GM19239 (cell line): ENCODE measurements at regions not wholly inside any gene's neighbourhood (a gene's known extent, or its start where the extent isn't known, plus 50 kb on each side); places are given as distances from the start of the nearest gene placed in this dataset.
"Not testable (repeated sequence)": the region's sequence is repeated elsewhere in the genome, so short reads cannot be mapped to it uniquely, and the experiment has no call there.

Source experiments
- DNase-seq: peaks from one replicate; pipeline ENCODE4 v3.0.0; 2011; ENCODE audit warnings: low spot score; ENCODE audit not compliant: insufficient read length
- FAIRE-seq: peaks from 2 replicates; lab custom pipeline; 2011; peaks lifted over from hg19 to GRCh38; lab: Jason Lieb, UNC

DNA sequence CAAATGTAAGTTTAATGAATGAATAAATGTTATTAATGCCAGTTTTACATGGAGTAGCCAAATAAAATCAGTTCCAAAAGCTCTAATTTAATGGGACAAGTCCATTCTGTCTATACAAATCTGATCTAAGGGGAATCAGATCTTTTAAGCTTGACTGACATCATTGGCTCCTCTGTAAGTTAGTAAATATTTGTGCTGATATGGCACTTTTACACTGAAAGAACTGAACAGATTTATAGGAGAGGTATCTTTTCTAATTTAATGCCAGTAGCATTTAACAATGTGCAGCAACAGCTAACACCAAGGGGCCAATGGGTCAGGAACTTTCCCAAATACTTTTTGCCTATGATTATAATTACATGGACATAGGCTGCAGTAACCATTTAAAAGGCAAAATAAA is 832.3 kb downstream of the PCDH17 start:
- no peak for DNase-seq
- FAIRE-seq, result no peak

DNA sequence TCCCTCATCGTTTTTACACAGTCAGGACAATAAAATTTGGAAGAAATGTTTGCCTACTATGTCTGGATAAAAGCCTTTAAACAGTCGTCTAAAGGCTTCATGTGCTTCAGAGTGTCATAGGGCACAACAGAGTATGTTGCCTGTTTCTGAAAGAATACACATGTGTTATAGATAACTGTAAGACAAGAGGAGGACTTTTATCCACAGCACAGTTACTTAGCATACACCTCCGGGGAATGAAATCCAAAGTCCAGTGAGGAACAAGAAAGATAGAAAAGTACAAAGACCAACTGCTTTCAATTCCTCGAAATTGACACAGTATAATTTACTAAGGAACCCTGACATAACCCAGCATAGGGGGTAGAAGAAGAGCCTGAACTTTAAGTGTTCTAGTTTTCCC is 835.6 kb downstream of the PCDH17 start:
- FAIRE-seq, result no peak
- no peak for DNase-seq

DNA sequence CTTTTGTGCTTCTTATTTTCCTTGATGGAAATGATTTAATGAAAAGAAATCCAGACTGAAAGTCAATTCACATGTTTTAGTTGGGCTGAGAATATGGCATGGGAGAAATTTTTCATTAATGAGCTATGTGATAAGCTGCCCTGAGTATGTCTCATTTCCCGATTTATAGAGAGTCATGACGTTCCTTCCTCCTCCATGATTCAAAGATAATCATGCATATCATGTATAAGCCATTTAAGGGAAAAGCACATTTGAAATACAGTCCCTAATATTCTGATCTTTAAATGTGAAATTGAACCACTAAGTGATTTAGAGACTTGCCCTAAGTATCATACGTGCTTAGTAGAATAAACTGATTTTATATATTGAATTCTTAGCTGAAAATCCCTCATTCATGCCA is 840.9 kb downstream of the PCDH17 start:
- FAIRE-seq, result no peak
- no peak for DNase-seq

DNA sequence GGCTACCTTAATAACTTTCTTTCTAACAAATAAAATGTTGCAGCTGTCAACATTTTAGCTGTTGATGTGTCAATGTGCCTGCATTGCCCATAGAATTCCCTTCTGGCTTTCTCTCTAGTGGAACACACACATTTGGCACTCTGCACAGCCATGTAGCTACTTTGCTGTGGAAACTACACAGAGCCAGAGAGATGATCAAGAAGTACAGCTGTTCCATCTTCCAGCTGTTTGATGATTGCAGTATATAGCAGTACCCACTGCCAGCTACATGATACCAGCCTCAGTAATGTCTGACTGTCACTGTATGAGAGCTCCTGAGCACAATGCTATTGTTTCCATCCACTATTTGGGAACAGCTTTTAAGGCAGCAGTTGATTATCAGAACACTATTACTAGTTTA is 843.0 kb downstream of the PCDH17 start:
- no peak for DNase-seq
- FAIRE-seq, result no peak

DNA sequence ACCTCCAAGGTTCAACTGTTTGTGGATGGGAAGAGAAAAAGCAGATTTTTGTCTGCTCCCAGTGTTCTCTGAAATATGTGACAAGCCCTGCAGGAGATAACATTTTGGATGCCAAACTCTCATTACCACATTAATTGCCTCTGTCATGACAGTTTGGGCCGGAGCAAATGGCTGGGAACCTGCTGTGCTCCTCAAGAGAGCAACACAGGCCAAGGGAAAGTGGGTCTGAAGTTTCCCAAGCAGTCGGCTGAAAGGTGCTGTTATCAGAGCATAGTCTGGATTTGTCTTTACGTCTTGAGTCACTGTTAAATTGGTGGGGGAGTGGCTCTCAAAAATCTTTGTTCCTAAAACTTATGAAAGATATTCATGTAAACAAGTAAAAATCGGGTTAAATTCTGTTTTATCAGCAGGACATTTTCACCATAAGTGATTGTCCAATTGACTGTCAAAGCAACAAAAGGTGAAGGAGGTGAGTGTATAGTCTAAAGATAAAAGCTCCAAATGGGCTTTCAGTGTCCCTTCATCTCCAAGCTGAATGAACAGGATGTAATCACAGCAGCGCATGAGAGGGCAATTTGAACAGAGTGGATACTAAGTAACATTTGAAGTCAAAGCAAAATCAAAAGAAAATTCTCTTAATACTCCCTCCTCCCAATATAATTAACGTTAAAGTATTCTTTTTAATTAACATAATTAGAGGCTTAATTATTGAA is 844.8 kb downstream of the PCDH17 start:
- no peak for FAIRE-seq
- no peak for DNase-seq

DNA sequence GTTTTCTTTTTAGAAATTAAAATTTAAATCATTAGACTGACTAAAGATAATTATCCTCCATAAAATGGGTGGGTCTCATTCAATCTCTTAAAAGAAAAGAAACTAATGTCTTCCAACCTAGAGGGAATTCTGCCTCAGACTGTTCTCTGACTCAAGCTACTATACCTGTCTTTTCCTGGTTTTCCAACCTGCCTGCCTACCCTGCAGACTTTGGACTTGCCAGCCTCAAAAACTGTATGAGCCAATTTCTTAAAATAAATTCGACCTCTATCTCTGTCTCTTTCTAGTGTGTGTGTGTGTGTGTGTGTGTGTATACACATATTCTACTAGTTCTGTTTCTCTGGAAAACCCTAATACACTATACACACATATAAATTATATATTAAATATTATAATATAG is 847.3 kb downstream of the PCDH17 start:
- no peak for FAIRE-seq
- DNase-seq, result no peak

DNA sequence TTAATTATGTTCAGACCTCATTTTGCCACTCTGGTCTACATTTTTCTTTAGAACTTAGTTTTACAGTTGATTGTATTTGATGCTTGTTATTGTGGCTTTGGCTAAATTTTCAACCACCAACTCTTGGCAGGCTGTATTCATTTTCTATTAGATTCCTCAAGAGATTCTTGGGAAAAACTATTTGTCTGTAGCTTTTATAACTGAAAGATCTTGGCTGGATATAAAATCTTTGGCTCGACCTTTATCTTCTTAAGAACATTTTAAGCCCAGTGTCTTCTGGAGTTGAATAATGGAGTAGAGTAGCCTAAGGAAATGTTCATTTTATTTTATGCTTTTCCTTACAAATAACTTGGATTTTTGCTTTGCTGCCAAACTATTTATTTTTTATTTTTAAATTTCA is 848.5 kb downstream of the PCDH17 start:
- DNase-seq (no peak), FAIRE-seq (no peak)

DNA sequence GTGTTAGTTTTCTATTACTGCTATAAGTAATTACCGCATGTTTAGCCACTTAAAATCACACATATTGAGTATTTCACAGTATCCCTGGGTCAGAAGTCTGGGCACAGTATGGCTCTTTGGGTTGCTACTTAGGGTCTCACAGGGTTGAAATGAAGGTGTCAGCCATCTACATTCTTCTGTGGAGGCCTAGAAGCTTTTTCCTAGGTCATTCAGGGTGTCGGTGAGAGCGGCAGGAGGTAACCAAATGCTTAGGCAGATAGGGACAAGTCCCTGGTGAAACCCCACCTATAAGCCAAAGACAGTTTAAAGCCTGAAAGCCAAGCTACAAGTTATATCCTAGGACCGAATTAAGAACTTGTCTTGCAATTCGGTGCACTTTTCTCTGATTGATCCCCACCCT is 856.7 kb downstream of the PCDH17 start:
- DNase-seq (no peak), FAIRE-seq (no peak)

DNA sequence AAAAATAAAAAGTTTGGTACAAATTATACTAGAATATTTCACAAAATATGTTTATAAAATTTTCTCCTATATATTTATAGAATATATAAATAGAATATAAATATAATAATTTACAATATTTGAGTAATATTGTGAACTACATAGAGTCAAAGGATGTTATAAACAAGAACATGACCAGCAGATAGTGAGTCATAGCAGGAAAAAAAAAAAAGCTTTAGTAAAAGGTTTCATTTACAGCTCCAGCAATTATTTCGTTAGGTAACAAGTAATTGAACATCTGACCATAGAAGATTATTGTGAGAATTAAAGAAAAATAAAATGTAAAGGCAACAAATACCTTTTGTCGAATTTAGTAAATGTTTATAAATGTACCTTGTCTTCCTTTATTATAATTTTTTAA is 864.1 kb downstream of the PCDH17 start:
- DNase-seq, result no peak
- no peak for FAIRE-seq

DNA sequence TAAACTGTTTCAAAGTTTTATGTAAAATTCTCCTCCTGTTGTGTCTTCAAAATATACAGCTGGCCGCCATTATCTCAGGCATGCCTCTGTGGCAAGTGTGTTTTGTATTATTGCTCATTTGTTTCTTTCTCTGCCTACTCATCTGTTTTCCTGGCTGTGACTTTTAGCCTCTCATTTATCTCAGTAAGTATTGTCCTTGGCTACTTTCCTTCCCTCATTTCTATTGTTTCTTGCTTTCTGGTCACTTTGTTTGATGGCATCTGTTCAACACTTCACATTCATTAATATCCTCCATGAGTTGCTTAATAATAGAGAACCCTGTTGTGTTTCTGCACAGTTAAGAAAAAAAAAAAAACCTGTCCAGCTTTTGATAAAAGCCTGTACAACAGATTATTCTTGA is 869.4 kb downstream of the PCDH17 start:
- FAIRE-seq (no peak), DNase-seq (no peak)

DNA sequence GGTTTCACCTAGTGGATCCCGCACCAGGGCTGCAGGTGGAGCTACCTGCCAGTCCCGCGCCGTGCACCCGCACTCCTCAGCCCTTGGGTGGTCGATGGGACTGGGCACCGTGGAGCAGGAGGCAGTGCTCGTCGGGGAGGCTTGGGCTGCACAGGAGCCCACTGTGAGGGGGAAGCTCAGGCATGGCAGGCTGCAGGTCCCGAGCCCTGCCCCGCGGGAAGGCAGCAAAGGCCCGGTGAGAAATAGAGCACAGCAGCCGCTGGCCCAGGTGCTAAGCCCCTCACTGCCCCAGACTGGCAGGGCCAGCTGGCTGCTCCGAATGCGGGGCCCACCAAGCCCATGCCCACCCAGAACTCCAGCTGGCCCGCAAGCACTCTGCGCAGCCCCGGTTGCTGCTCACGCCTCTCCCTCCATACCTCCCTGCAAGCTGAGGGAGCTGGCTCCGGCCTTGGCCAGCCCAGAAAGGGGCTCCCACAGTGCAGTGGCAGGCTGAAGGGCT is 872.7 kb downstream of the PCDH17 start:
- FAIRE-seq, DNase-seq: not testable (repeated sequence)

DNA sequence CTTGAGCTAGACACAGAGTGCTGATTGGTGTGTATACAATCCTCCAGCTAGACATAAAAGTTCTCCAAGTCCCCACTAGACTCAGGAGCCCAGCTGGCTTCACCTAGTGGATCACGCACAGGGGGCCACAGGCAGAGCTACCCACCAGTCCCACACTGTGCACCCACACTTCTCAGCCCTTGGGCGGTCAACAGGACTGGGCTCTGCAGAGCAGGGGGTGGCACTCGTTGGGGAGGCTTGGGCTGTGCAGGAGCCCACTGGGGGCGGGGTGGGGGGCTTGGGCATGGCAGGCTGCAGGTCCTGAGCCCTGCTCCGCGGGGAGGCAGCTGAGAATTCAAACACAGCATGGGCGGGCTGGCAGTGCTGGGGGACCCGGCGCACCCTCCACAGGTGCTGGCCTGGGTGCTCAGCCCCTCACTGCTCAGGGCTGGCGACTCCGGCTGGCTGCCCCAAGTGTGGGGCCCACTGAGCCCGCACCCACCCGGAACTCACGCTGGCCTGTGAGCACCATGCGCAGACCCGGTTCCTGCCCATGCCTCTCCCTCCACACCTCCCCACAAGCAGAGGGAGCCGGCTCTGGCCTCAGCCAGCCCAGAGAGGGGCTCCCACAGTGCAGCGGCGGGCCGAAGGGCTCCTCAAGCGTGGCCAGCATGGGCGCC is 873.8 kb downstream of the PCDH17 start:
- not testable (repeated sequence) for FAIRE-seq, DNase-seq

DNA sequence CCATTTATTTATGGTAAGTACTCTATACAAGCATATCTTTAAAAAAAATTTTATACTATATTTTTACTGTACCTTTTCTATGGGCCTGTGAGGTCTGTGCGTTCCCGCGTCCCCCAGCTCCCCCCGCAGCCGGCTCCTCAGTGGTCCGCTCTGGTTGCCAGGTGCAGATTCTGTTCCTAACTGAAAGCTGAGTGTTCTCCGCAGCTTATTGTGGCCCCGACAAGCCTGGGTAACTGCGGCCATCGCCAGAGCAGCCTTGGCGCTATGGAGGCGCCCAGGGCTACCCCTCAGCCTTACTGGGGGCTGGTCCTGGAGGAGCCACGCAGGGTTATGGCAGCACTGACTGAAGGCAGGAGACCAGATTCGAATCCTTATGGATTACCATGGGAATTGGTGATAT is 896.8 kb downstream of the PCDH17 start:
- FAIRE-seq, result no peak
- no peak for DNase-seq

DNA sequence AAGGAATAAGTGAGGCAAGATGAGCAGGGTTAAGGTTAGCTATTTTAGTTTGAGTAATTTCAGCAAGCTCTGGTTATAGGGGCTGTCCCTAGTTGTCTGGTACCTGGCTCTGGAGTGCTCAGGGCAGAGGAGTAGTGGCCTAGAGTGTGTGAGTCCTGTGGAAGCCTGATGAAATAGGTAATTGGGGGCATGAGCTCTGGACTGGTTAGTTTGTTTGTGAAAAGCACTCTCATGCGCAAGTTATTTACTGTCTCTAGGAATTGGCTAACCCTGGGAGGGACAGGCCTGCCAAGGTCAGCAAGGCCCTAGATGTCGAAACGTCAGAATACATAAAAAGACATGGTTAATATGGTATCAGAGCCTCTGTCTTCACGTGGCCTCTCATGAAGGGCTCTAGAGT is 900.1 kb downstream of the PCDH17 start:
- DNase-seq (no peak), FAIRE-seq (no peak)

DNA sequence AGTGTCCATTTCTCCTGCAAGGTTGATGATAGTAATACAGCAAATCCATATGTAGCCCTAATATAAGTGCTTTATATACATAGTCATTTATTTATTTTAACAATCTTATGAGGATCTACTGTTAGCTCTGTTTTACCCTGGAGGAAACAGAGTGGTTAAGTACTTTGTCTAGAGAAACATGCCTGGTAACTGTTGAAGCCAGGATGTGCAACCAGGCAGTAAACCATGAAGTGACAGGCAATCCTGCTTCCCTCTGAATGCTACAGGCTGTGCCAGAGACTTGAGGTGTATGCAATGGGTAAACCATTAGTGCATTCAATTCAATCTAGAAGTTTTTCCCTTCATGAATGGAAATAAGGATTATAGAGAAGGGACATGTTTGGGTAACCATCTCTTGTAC is 911.0 kb downstream of the PCDH17 start:
- FAIRE-seq (no peak), DNase-seq (no peak)

DNA sequence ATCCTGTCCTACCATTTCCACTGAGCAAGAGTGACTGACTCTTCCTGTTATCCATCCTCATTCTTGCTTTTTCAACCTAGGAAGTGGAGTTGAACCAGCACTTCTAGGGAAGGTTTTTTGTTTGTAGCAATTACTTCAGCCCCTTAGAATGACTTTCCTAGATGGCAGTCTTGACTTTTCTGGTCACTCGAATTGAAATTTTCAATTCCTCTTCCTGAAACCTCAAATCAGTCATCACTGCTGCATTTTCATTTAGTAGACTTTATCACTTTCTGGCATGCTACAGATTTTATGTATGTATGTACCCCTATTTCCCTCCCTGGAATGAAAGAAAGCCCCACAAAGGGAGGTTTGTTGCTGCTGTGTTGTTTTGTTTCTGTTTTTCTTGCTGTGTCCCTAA is 915.9 kb downstream of the PCDH17 start:
- no peak for DNase-seq

DNA sequence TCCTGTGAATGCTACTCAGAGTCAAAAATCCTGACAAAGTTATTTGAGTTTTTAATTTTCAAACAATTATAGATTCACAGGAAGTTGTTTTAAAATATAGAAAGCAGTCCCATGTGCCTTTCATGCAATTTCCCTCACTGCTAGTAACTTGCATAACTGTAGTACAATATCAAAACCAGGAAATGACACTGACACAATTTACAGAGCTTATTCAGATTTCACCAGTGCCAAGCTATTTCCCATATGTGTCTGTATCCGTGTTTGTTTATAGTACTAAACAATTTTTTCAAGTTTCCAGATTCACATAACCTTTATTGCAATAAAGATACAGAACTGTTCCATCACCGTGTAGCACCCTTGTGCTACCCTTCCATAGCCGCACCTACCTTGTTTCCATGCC is 934.6 kb downstream of the PCDH17 start:
- FAIRE-seq (no peak), DNase-seq (no peak)

More for the DNA sequence above, 915.9 kb downstream of the PCDH17 start:
- no peak for FAIRE-seq

DNA sequence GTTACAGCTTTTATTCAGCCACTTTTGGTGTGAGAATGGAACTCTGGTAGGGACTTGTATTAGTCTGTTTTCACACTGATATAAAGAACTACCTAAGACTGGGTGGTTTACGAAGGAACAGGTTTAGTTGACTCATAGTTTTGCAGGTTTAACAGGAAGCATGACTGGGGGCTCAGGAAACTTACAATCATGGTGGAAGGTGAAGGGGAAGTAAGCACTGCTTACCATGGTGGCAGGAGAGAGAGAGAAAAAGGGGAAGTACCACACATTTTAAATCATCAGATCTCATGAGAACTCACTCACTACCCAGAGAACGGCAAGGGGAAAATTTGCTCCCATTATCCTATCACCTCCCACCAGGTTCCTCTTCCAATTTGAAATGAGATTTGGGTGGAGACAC is 942.2 kb downstream of the PCDH17 start:
- DNase-seq (no peak), FAIRE-seq (no peak)

DNA sequence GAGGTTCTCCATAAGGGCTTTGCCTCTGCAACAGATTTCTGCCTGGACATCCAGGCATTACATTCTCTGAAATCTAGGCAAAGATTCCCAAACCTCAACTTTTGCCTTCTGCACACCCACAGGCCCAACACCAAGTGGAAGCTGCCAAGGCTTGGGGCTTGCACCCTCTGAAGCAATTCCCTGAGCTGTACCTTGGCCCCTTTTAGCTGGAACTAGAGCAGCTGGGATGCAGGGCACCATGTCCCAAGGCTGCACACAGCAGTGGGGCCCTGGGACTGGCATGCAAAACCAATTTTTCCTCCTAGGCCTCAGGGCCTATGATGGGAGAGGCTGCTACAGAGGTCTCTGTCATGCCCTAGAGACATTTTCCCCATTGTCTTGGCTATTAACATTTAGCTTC is 943.2 kb downstream of the PCDH17 start:
- FAIRE-seq, result no peak
- no peak for DNase-seq

DNA sequence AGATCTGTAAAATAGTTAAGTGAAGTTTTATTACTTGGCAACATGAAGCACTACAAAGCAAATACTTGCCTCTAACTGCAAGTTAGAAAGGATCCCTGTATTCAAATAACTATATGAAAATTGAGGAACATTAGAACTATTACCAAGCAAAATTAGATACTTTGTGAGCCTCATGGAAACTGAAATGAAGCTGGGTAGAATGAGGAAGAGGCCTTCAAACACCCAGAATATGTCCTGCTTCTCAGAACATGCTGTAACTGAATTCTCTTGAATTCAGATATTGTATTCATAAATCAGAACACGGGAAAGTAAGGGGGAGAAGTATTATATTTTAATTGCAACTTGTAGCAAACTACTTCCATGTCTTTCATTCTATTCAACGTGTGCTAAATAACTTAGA is 947.9 kb downstream of the PCDH17 start:
- no peak for FAIRE-seq
- DNase-seq, result no peak

DNA sequence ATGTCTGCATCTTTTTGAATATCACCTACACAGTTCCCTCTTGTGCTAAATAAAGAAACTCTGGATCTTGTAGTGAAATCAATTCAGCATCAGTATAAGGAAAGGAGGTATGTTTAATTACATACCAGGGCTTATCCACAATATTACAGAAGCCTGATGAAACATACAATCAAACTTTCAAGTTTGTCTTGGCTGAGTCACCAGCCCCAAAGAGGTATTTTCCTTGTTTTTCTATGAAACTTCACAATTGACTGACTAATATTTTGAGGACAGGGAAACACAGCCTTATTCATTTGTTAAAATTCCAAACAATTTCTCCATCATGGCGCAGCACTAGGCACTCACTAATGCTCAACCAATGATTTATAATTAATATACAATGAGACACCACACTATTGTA is 952.4 kb downstream of the PCDH17 start:
- no peak for FAIRE-seq

DNA sequence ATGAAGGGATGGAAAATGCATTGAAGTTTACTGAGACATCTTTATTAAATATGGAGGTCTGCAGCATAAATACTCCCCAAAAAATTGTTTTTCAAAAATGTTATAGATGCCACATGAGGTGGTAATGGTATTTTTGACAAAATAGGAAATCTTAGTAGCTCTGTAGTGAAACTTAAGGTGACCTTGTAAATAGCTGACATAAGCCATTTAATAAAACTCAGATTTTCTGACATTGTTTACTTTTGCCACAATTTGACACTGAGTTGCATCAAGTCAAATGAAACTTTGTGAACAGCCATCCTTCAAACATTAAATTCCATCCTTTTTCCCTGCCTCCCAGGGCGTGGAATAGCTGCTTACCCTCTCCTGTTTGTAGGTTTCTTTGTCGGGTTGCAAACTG is 953.1 kb downstream of the PCDH17 start:
- FAIRE-seq, result no peak

More for the DNA sequence above, 952.4 kb downstream of the PCDH17 start:
- DNase-seq, result no peak

More for the DNA sequence above, 953.1 kb downstream of the PCDH17 start:
- no peak for DNase-seq
